Dendritic cell treated with granulocyte-macrophage colony-stimulating factor and Interleukin-4, amounts not matched to agents 40 ng/mL and 50 ng/mL, for 4 days (primary cell): ENCODE measurements at regions not wholly inside any gene's neighbourhood (a gene's known extent, or its start where the extent isn't known, plus 50 kb on each side); places are given as distances from the start of the nearest gene placed in this dataset.
"Not testable (repeated sequence)": the region's sequence is repeated elsewhere in the genome, so short reads cannot be mapped to it uniquely, and the experiment has no call there.

ENCODE experiments used
- H3K27ac Mint-ChIP-seq: one replicate; pipeline ENCODE4 v1.8.0; 2022; ENCODE audit warnings: mild to moderate bottlenecking, mixed read lengths
- H3K27me3 Mint-ChIP-seq: one replicate; pipeline ENCODE4 v1.8.0; 2022; ENCODE audit warnings: mild to moderate bottlenecking, mixed read lengths
- H3K36me3 Mint-ChIP-seq: one replicate; pipeline ENCODE4 v1.8.0; 2022; ENCODE audit warnings: low read depth, mixed read lengths
- H3K4me1 Mint-ChIP-seq: one replicate; pipeline ENCODE4 v1.8.0; 2022; ENCODE audit warnings: low read depth, mixed read lengths
- H3K4me3 Mint-ChIP-seq: one replicate; pipeline ENCODE4 v1.8.0; 2022; ENCODE audit warnings: mild to moderate bottlenecking, moderate library complexity, mixed read lengths
- H3K9me3 Mint-ChIP-seq: one replicate; pipeline ENCODE4 v1.8.0; 2022; ENCODE audit warnings: mixed read lengths
- intact Hi-C: fragments of 100-400 bp; cut with micrococcal nuclease; formaldehyde crosslinking; loops from one replicate; pipeline ENCODE4 v1.15.0; 2022

DNA sequence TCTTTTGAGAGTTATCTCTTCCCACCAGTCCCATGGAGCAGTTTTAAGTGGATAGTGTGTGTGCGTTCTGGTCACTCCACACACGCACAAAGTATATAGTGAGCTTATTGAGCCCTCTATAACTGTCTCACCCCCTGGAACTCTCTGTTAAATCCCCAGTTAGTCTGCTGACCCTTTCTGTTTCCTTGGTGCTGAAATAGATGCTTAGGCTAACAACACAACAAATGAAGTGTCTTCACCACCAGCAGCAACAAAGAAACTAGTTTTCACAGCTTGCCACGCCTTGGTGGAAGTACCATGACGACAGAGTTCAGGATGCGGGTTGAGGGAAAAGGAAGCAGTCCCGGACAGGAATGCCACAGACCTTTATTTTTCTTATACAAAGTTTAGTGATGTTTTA lies 203.5 kb upstream of the TMEFF2 start:
- Mint-ChIP-seq H3K27ac (no peak overlapping the region), H3K4me3 (no peak overlapping the region)

GRCh38 chr2:192394605-192395004 lies 199.9 kb upstream of the TMEFF2 start:
- H3K27me3 Mint-ChIP-seq: no peaks in the 10 kb centered on the region
- H3K9me3 Mint-ChIP-seq: peaks cover 20% of the 10 kb centered on the region
- H3K36me3 Mint-ChIP-seq: no peaks in the 10 kb centered on the region
- H3K4me1 Mint-ChIP-seq: no peaks in the 10 kb centered on the region
- intact Hi-C loops: no loop called here
- H3K27ac Mint-ChIP-seq: no peak overlapping the region
- no peak overlapping the region for H3K4me3 Mint-ChIP-seq

More for the DNA sequence above, 203.5 kb upstream of the TMEFF2 start:
- intact Hi-C loops: no loop called here
- Mint-ChIP-seq H3K9me3 (peaks cover 31% of the 10 kb centered on the region), H3K36me3 (no peaks in the 10 kb centered on the region), H3K27me3 (no peaks in the 10 kb centered on the region), H3K4me1 (no peaks in the 10 kb centered on the region)

DNA sequence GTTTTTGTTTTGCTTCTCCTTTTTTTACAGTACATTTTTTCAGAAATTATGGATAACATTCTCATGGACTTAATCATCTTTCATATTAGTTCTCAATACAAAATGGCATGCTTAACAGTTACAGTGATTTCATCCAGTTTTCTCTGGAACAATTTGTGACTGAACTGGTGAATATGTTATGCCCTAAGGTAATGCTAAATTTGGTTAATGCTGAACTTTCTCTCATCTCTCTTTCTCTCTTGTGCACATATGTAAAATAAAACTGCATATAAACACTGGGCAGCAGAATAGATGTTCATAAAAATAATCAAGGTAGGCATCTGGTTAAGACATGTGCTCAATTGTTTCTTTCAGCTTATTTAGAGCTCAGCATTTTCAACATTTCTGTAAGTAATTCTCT lies 196.3 kb upstream of the TMEFF2 start:
- Mint-ChIP-seq H3K4me3 (no peak overlapping the region), H3K4me1 (no peaks in the 10 kb centered on the region), H3K36me3 (no peaks in the 10 kb centered on the region), H3K9me3 (peaks cover 25% of the 10 kb centered on the region), H3K27ac (no peak overlapping the region), H3K27me3 (no peaks in the 10 kb centered on the region)
- intact Hi-C loops: no loop called here

DNA sequence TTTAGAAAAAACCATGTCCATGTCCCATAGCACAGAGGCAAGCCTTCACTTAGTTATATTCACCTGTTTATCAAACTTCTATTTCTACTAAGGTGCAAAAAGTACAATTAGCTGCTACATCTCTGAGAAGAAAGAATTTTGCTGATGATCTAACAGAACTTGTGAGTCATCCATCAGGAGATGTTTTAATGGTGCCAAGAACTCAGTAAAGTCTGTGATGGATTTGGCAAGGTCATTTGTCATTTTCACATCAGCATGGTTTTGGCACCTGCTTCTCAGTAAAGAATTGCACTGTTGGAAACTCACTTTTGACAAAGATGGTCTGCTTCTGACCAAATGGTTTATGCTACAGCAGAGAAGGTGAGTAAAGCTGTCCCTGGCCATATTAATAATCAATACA lies 195.7 kb upstream of the TMEFF2 start:
- H3K36me3 Mint-ChIP-seq: no peaks in the 10 kb centered on the region
- peaks cover 27% of the 10 kb centered on the region for H3K9me3 Mint-ChIP-seq
- H3K27ac Mint-ChIP-seq: no peak overlapping the region
- H3K4me3 Mint-ChIP-seq: no peak overlapping the region
- intact Hi-C loops: no loop called here
- H3K4me1 Mint-ChIP-seq: no peaks in the 10 kb centered on the region
- no peaks in the 10 kb centered on the region for H3K27me3 Mint-ChIP-seq

DNA sequence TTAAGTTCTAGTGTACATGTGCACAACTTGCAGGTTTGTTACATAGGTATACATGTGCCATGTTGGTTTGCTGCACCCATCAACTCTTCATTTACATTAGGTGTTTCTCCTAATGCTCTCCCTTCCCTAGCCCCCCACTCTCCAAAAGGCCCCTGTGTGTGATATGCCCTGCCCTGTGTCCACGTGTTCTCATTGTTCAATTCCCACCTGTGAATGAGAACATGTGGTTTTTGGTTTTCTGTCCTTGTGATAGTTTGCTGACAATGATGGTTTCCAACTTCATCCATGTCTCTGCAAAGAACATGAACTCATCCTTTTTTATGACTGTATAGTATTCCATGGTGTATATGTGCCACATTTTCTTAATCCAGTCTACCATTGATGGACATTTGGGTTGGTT lies 189.5 kb upstream of the TMEFF2 start:
- H3K36me3 Mint-ChIP-seq, H3K27me3 Mint-ChIP-seq, intact Hi-C loops, H3K4me1 Mint-ChIP-seq, H3K4me3 Mint-ChIP-seq, H3K27ac Mint-ChIP-seq: not testable (repeated sequence)
- H3K9me3 Mint-ChIP-seq: peaks cover 37% of the 10 kb centered on the region

DNA sequence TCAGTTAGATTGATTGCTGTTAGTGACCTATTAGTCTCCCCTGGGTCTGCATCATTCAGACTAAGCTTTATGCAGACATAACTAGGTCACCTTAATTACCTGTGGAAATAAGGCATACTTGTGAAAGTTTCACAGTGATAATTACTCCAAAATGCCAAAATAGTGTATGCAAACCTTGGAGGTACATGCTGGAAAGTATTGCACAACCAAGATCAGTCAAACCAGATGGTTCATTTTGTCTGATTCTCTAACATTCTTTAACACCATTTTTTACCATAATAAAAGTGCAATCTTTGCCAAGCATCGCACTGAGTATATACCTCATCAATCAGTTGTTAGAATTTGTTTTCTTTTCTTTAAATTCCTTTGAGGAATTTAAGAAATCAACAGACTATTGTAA lies 186.3 kb upstream of the TMEFF2 start:
- H3K36me3 Mint-ChIP-seq: no peaks in the 10 kb centered on the region
- no peaks in the 10 kb centered on the region for H3K4me1 Mint-ChIP-seq
- no peak overlapping the region for H3K27ac Mint-ChIP-seq
- no peaks in the 10 kb centered on the region for H3K27me3 Mint-ChIP-seq
- intact Hi-C loops: no loop called here
- no peak overlapping the region for H3K4me3 Mint-ChIP-seq
- peaks cover 16% of the 10 kb centered on the region for H3K9me3 Mint-ChIP-seq

DNA sequence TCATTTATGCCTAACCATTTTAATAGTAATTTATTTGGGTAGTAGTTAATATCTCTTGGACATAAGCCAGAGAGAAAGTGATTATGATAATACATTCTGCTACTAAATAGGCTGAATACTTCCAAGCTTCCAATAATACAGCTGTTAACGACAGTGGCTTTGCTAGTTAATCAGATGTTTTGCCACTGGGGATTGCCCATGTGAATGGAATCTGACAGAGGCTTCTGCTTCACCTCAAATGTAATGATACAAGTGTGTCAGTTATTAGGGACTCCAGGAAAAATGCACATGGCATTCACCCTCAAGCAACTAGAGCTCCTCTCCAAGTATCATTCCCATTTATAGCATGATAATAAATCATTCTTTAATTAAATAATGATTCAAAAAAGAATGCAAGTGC lies 185.0 kb upstream of the TMEFF2 start:
- Mint-ChIP-seq H3K4me3 (no peak overlapping the region), H3K36me3 (no peaks in the 10 kb centered on the region), H3K27me3 (no peaks in the 10 kb centered on the region), H3K9me3 (peaks cover 9% of the 10 kb centered on the region), H3K4me1 (no peaks in the 10 kb centered on the region), H3K27ac (no peak overlapping the region)
- intact Hi-C loops: no loop called here

DNA sequence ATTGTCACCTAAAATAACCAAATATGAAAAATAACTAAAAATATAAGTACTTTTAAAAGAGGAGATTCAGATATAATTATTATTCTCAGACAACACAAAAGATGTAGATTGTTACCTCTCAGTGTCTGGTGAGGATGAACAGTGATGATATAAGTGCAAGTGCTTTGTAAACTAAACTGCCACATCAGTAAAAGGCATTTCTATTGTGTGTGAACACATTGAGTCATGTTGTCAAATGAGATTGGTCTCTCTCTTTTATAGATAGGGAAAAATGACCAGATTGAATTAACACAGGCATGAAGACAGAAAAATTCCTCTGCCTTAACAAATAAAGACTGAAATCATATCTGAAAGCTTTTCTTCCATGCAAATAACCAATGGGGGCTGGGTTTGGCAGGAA lies 182.4 kb upstream of the TMEFF2 start:
- Mint-ChIP-seq H3K27me3 (no peaks in the 10 kb centered on the region), H3K9me3 (peaks cover 9% of the 10 kb centered on the region), H3K27ac (no peak overlapping the region), H3K4me1 (no peaks in the 10 kb centered on the region), H3K36me3 (no peaks in the 10 kb centered on the region), H3K4me3 (no peak overlapping the region)
- intact Hi-C loops: no loop called here

GRCh38 chr2:192373754-192374153 lies 179.0 kb upstream of the TMEFF2 start:
- Mint-ChIP-seq H3K27ac (no peak overlapping the region), H3K9me3 (peaks cover 9% of the 10 kb centered on the region), H3K36me3 (no peaks in the 10 kb centered on the region), H3K4me1 (no peaks in the 10 kb centered on the region), H3K4me3 (no peak overlapping the region), H3K27me3 (no peaks in the 10 kb centered on the region)
- intact Hi-C loops: no loop called here

- no peaks in the 10 kb centered on the region for H3K4me1 Mint-ChIP-seq
- intact Hi-C loops: no loop called here
Measured at GRCh38 chr2:192373221-192373620, 178.5 kb upstream of the TMEFF2 start.

DNA sequence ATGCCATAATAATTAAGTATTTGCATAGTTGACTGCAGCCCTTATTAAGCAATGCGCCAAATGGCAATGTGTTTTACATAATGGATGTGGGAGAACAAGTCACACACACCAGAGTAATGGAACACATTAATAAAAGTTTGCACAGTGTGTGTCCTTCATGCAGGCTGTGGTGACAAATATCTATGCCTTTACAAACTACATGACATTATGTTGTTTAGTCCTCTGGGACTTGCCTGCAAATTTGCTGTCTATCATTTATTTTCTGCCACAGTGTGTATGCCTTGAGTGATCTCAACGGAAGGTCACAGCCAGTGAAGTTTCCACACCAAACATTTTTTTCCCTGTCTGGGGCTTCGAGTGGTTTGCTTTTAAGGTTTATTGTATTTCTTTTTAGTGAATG lies 175.2 kb upstream of the TMEFF2 start:
- Mint-ChIP-seq H3K27me3 (no peaks in the 10 kb centered on the region), H3K36me3 (no peaks in the 10 kb centered on the region), H3K9me3 (peaks cover 9% of the 10 kb centered on the region), H3K4me3 (no peak overlapping the region), H3K27ac (no peak overlapping the region), H3K4me1 (no peaks in the 10 kb centered on the region)
- intact Hi-C loops: no loop called here

More at GRCh38 chr2:192373221-192373620, 178.5 kb upstream of the TMEFF2 start:
- H3K4me3 Mint-ChIP-seq: no peak overlapping the region
- no peaks in the 10 kb centered on the region for H3K36me3 Mint-ChIP-seq
- H3K27ac Mint-ChIP-seq: no peak overlapping the region
- no peaks in the 10 kb centered on the region for H3K27me3 Mint-ChIP-seq
- peaks cover 9% of the 10 kb centered on the region for H3K9me3 Mint-ChIP-seq

DNA sequence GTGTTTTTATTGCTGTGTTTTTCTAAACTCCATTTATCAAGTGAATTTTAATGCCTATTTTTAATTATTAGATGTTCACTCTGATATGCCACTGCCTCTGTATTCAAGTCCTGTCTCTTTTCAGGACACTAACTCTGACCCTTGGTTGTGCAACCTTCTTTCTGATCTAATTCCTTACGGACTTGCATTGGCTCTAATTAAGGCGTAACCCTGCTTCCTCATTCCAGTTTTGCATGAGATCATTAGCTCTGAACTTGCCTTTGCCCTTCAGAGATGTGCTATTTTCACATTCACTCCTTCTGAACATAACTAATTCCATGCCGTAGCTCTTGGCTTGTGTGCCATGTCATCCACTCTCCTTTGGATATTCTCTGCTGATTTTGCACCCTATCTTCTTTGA lies 162.5 kb upstream of the TMEFF2 start:
- H3K4me1 Mint-ChIP-seq: no peaks in the 10 kb centered on the region
- H3K36me3 Mint-ChIP-seq: no peaks in the 10 kb centered on the region
- peaks cover 30% of the 10 kb centered on the region for H3K9me3 Mint-ChIP-seq
- intact Hi-C loops: no loop called here
- H3K4me3 Mint-ChIP-seq: no peak overlapping the region
- no peak overlapping the region for H3K27ac Mint-ChIP-seq
- H3K27me3 Mint-ChIP-seq: no peaks in the 10 kb centered on the region

GRCh38 chr2:192354512-192355244 lies 159.9 kb upstream of the TMEFF2 start:
- H3K4me3 Mint-ChIP-seq: no peak overlapping the region
- H3K36me3 Mint-ChIP-seq: no peaks in the 10 kb centered on the region
- H3K9me3 Mint-ChIP-seq: peaks cover 17% of the 10 kb centered on the region
- intact Hi-C loops: no loop called here
- no peaks in the 10 kb centered on the region for H3K4me1 Mint-ChIP-seq
- no peaks in the 10 kb centered on the region for H3K27me3 Mint-ChIP-seq
- H3K27ac Mint-ChIP-seq: no peak overlapping the region

- Mint-ChIP-seq H3K36me3 (no peaks in the 10 kb centered on the region), H3K27ac (no peak overlapping the region), H3K4me1 (no peaks in the 10 kb centered on the region), H3K9me3 (peaks cover 12% of the 10 kb centered on the region), H3K4me3 (no peak overlapping the region), H3K27me3 (no peaks in the 10 kb centered on the region)
- intact Hi-C loops: no loop called here
Measured at GRCh38 chr2:192347542-192347941, 152.8 kb upstream of the TMEFF2 start.

GRCh38 chr2:192345287-192345686 lies 150.6 kb upstream of the TMEFF2 start:
- Mint-ChIP-seq H3K4me1 (no peaks in the 10 kb centered on the region), H3K4me3 (no peak overlapping the region), H3K27me3 (no peaks in the 10 kb centered on the region), H3K27ac (no peak overlapping the region), H3K36me3 (no peaks in the 10 kb centered on the region), H3K9me3 (peaks cover 17% of the 10 kb centered on the region)
- intact Hi-C loops: no loop called here
